HG02678 (cell line): ENCODE measurements at regions not wholly inside any gene's neighbourhood (a gene's known extent, or its start where the extent isn't known, plus 50 kb on each side); places are given as distances from the start of the nearest gene placed in this dataset.

Experiments
- ATAC-seq: cut with Tn5 transposase; IDR thresholded peaks from one replicate; pipeline ENCODE4 v1.9.1; 2021; ENCODE audit warnings: mild to moderate bottlenecking, moderate library complexity; ENCODE audit not compliant: unreplicated experiment

DNA sequence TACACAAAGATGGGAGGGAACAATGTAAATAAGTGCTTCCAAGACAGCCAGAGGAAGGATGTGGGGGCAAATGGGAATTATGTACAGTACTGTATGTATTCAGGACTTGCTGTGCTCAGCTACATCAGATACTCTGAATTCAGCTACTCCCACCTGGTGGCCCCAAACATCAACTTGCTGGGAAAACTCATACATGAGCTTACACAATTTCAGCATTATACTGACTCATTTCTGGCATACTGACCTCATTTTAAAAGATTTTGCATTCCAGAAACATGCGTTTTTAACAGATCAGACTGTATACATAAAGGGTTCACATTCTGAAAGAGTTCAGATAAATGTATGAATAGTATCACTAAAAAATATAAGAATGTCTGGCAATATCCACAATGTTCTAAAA is 59.7 kb downstream of the GPX5 start:
- no peak for ATAC-seq

DNA sequence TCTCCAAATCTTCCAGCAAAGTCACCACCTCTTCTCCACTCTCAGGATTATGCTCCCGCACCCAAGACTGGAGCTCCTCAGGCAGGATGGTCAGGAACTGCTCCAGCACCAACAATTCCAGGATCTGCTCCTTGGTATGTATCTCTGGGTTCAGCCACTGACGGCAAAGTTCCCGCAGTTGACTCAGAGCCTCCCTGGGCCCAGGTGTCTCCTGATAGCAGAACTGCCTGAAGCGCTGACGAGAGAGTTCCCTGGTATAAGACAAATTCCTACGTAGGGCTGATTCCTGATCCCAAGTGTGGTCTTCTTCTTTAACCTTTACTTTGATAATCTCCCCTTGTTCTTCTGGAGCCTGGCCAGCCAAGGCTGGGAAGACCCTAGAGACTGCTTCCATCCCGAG is 60.6 kb downstream of the GPX5 start:
- ATAC-seq: no peak

DNA sequence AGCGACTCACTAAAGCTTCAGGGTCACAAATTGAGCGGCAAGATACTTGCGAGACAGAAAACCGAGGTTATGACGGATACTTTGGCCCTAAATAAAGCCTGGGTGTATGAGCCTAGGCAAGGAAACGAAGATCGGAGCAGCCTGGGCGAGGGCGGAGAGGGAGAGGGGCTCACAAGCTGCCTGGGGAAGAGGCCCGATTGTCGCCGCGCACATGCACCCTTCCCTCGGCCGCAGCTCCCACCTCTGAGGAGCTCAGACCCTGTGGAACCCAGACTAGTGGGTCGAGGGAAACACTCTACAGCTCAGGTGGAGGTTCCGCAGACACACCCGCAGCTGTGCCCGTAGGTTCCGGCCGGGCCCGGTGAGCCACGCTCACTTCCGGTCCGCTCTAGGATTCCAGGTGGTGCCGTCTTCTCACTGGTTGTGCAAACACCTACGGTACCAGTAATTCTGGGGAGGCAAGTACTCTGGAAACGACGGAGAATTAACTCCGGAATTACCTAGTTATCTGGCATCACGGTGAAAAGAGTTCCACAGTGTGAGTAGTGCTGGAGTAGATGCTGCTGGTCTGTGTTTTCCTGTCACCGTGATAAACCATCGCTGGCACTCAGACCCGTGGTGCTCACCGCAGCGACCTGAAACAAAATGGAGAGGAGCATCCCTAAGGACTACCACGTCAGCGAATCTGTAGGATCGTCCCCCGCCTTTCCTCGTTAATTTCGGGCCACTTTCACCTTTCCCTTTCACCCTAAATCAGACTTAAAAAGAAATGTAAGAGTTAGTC is 61.5 kb downstream of the GPX5 start:
- ATAC-seq: peak; percentile 86

DNA sequence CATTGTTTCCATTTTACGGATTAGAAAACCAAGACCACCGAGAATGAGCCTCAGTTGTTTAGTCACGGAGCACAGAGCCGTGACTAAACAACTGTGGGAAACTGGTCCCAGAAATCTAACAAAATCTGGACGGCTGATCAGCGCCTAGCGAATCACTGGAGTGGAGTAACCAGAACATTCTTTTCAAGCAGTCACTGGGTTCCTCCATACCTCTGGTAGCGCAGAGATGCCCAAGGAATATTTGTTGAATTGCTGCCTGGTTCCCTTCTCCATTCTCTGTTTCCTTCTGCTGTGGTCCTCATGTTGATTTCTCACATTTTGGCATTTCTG is 62.0 kb downstream of the GPX5 start:
- ATAC-seq: no peak

DNA sequence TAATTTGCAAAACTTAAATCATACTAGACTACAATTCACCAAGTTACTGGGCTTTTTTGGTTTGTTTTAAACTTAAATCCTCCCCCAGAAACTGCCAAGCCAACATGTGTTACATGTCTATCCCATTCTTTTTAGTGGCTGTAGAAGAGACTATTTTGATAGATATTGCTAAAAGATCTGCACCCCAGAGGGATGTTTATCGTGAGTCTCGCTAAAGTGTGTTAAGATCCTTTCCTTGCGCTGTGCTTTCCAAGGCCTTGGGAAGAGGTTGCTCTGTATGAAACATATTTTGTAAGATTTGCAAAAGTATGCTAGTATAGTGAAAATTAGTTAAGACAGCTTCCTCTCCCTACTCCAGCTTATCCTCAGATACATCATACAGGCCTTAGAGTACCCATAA is 63.0 kb downstream of the GPX5 start:
- no peak for ATAC-seq

DNA sequence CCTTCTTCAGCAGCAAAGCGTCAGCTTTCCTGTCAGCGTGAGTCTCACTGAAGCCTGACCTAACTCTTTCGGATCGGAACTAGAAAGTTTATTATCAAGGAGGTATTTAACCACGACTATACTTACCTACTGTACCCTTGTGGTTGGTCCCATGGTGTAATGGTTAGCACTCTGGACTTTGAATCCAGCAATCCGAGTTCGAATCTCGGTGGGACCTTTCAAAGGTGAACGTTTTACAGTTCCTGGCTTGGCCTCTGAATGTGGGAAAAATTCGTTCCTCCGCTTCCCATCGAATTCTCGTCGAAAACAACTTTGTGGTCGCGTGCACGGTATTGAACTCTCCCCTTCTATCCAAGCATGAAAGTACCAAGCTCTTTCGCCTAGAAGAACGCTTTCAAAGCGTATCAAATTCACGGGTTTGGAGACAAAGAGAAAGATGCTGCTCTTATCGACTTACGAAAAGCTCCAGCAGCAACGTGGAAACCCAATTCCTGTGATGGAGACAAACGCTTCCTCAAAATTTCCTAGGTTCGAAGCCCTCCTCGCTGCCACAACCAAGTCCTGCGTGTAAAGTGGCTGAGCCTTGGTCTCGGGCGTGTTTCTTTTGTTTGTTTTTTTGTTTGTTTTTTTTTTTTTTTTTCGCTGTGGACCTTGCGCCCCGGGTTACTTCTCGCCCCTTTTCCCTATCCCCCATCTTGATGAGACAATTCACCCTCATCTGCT is 63.7 kb downstream of the GPX5 start:
- ATAC-seq: peak; percentile 40

DNA sequence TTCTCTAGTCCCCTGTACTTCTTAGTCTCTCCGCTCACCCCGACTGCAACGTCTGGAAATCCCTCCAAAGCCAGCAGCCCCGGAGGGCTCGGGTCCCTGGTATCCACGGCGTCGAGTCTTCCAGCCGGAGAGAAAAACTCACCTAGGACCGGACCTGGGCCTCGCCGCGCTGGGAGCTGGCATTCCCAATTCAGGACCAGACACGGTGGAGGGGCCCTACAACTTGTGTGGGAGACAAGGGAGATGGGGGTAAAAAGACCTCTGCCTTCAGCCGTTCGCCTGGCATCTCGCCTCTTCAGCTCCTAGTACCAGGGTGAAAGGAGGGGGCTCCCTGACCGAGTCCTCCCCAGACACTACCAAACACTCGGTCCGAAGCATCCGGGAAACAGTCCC is 64.3 kb downstream of the GPX5 start:
- no peak for ATAC-seq

DNA sequence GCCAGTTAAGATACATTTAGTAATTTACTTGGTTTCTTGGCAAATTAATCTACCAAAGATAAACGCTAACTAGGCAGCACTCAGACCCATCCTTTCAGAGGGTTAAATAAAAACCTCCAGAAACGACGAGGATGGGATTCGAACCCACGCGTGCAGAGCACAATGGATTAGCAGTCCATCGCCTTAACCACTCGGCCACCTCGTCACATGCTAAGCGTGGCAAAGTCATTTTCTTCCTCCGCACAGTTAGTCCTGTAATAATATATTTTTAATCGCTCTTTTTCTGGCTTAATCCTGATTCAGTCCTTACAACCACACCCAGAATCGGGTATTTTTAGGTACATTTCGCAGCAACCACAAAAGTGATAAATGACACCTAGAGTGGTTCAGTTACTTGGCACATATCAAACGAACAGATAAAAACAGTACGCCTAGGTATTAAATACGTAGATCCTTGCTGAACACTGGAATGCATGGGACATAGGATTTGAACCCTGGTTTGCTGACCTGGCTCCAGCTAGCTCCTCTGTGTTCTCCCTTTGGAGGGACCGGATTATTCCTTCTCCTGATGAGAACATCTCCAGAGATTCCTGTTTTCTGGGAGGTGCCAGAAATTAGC is 71.6 kb downstream of the GPX5 start:
- ATAC-seq: no peak

DNA sequence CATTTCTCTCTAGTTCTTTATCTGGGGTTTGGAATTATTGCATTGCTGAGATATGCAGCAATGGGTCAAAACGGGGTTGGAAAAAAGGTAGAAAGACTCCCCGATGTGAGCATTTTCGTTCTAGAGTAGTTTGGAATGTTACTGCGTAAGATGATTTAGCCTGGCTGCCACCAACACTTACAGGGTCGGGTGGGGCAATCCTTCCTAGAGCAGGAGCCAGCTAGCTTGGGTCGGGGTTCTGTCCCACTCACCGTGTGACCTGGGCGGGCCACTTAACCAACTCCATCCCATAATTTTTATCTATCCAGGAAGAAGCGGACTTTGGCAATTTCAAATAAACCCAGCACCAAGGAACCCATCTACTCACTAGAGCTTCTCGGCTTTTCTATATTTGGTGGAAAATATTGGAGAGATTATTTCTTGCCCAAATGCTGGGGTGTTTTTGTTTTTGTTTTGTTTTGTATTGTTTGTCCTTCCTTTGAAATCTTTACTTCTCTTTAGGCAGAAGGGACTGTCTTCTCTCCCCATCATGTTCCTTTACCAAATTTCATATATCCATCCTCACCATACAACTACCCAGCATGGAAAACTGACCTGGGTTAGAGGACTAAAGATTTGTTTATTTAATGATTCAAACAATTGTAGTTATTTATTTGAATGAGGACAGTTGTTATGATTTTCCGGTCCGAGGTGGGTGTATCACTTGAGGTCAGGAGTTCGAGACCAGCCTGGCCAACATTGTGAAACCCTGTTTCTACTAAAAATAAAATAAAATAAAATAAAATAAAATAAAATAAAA is 72.4 kb downstream of the GPX5 start:
- ATAC-seq: no peak

DNA sequence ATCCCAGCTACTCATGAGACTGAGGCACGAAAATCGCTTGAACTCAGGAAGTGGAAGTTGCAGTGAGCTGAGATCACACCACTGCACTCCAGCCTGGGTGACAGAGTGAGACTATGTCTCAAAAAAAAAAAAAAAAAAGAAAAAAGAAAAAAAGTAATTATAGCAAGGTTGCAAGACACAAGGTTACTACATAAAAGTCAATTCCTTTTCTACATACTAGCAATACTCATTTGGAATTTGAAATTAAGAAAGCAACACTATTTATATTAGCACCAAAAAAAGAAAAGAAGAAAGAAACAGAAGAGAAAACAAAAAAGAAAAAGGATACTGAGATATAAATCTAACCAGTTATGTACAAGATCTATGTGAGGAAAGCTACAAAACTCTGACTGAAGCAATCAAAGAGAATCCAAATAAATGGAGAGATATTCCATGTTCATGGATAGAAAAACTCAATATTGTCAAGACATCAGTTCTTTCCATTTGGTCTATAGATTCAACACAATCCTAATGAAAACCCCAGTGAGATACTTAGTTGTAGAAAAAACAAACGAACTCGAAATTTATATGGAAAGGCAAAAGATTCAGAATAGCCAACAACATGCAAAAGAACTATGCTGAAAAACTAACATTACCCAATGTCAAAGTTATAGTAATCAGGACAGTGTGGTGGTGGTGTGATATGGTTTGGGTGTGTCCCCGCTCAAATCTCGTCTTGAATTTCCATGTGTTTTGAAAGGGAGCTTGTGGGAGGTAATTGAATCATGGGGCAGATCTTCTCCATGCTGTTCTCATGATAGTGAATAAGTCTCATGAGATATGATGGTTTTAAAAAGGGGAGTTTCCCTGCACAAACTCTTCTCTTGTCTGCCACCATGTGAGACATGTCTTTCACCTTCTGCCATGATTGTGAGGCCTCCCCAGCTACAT is 73.3 kb downstream of the GPX5 start:
- ATAC-seq: no peak

DNA sequence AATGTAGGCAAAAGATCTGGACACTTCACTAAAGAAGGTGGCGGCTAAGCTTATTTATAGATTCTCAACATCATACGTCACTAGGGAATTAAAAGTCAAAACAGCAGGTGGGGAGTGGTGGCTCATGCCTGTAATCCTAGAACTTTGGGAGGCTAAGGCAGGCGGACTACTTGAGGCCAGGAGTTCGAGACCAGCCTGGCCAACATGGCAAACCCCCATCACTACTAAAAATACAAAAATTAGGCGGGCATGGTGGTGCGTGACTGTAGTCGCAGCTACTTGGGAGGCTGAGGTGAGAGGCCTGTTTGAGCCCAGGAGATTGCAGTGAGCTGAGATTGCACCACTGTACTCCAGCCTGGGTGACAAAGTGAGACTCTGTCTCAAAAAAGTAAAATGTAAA is 74.6 kb downstream of the GPX5 start:
- no peak for ATAC-seq

DNA sequence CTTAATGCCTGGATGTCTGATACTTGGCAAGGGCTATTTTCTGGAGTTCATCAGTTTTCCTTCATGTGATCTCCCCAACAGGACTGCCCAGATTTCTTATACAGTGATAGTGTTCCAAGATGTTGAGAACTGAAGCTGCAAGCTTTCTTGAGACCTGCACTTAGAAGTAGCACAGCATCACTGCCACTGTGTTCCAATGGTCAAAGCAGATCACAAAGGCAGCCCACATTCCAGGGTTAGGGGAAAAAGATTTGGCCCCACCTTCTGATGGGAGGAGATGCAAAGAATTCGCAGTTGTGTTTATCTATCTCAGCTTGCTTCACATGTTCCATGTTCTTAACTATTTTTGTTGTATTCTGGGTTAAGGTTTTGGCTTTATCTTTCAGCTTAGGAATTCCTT is 78.2 kb downstream of the GPX5 start:
- ATAC-seq: no peak

DNA sequence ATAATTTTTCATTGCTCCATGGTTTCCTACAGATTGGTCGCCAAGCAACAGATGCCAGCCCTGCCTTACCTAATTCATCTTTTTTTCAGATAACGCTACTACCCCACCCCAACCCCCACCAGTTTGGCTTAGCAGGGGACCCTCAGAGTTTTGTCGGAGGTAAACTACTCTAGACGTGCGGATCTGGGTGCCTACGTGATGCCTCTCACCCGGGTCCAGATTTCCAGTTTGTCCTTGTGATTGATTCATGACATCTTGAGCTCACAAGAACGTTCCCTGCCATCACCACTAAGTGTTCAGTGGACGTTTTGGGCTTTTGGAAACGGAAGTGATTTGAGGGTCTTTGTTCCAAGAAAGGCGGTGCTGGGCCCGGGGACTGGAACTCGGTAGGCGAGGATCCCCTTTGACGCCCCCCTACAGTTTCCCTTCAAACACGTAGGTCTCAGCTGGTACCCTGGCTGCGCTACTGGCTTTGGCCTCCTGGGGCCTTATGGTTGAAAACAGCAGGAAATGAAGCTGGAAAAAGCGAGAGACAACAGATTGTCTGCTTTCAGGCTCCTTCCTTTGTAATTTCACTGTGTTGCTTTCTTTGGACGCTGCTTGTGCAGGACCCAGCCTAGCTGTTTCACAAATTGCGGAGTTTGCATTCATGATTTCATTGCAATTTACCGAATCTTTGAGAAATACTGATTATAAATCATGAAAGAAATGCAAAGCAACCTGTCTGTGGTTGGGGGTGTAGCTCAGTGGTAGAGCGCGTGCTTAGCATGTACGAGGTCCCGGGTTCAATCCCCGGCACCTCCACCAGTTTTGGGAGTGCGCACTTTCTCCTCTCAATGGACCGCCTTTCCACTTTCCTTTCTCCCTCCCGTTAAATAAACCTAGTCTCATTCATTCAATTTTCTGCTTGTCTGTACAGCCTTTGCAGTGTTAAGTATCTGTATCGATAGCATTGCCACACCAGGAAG is 81.0 kb downstream of the GPX5 start:
- ATAC-seq: no peak

DNA sequence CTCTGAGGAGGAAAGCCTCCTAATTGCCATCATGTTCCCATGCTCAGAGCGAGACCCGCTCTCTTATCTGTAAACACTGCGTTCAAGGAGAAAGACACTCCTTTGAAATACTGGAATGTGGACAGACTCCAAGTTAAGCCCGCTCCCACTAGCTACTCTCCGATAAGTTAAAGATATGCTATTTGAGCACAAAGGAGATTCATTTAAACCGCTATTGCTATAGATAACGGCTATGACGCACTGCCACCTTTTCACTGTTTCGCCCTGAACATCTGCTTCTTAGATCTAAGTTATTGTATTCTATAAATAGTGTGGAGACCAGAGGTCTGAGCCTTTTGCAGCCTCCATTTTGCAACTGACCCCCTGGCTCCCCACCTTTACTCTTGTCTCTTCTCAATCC is 82.3 kb downstream of the GPX5 start:
- ATAC-seq: no peak

DNA sequence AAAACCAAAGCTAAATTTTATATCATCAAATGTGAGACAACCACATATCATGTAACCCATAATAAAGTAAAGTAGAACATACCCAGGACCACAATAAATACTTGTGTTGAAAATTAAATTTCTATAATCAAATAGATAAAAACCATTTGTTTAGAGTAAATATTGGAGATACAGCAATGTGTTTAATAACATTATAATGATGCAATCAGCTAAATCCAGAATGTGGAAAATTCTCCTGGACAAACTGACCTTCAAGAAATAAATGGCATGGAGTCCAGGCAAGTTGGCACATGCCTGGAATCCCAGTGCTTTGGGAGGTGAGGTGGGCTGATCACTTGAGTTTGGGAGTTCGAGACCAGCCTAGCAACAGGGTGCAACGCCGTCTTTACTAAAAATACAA is 84.0 kb downstream of the GPX5 start:
- ATAC-seq: no peak

DNA sequence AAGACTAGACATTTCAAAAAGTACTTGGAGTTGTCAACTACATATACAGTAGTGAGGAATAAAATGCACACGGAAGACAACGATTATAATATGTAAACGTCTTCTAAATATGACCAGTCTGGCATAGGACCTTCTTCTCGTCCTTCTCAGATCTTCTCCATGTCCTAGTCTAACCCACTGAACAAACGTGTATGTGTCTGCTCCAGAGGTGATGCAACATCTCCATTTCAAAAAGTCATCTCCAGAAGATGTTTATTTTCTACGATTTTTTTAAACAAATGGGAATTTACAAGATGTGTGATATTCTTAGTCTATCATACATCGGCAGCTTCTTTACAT is 89.9 kb downstream of the GPX5 start:
- ATAC-seq: no peak

DNA sequence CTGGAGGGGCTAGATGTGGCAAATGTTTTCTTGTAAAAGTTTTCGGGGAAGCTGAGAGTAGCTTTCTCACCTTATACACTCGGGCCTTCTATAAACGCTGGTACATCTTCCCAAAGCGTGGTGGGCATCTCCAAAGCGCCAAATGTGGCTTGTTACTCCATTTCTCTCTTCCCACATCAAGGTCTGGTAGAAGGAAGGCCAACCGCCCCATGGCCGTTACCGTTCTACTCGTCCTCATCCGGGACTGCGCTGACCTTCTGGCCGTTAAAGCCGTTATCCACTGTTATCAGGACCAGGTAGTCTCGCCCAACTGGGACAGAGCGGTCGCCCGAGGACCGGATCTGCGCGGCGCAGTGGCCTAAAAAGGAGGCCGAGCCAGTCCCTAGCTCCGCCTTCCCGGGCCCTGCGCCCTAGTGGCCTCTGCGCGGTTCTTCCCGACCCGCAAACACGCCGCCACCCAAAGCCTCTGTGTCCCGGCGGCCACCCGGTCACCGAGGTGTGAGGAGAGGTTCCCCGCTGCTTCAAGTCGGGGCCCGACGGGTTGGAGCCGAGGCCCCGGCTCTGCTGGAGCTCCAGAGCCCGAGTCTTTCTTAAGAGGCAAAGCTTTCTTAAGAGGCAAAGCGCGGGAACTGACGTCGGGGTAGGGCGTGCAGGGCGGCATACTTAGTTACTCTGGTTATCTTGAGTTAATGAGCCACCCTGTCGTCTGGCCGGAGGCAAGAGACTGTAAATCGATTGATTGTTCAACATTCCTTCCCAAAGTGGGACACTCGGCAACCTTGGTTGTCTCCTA is 90.5 kb downstream of the GPX5 start:
- ATAC-seq: no peak

DNA sequence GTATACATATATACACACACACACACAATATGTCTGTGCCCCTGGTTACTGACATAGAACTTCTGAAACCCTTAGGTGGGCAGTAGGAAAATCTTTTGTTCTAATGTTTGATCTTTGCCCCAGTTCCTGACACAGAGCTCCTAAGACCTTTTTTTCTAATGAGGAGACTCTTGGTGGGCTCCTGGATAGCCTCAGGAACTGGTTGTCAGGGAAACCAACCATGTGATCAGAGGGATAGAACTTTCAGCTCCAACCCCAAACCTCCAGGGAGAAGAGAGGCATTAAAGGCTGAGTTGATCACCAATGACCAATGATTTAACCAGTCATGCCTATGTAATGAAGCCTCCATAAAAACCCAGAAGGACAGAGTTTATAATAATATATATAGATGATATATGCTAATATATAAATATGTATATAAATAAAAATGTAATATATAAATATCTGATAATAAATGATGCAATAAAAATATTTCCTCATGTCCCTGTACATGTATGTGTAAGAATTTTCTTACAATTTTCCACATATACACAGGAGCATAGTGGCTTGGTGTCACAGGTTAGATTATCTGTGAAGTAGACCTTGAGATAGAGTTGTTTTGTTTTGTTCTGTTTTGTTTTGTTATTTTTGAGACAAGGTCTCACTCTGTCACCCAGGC is 93.3 kb downstream of the GPX5 start:
- no peak for ATAC-seq
